OCI-LY7 (cell line): ENCODE measurements at regions not wholly inside any gene's neighbourhood (a gene's known extent, or its start where the extent isn't known, plus 50 kb on each side); places are given as distances from the start of the nearest gene placed in this dataset.

Experiments
- CTCF ChIP-seq: fragments of 200-600 bp; sonication (generic); conservative IDR thresholded peaks from 2 replicates; pipeline ENCODE4 v1.5.1; 2014; ENCODE audit warnings: mild to moderate bottlenecking, antibody characterized with exemption, low read length, moderate library complexity, mixed read lengths
- EZH2phosphoT487 ChIP-seq: fragments of 200-600 bp; sonication (generic); IDR thresholded peaks from 2 replicates; pipeline ENCODE4 v1.6.1; 2018; ENCODE audit warnings: low read depth, borderline replicate concordance, mild to moderate bottlenecking, mixed run types, antibody characterized with exemption, low read length, moderate library complexity, mixed read lengths

- no peak for TF ChIP-seq CTCF
- TF ChIP-seq EZH2phosphoT487 = no peak
These were observed 583.8 kb downstream of the SOX6 start for GRCh38 chr11:15772547-15772946.
